MCF 10A (cell line): ENCODE measurements at regions not wholly inside any gene's neighbourhood (a gene's known extent, or its start where the extent isn't known, plus 50 kb on each side); places are given as distances from the start of the nearest gene placed in this dataset.
"Not testable (repeated sequence)": the region's sequence is repeated elsewhere in the genome, so short reads cannot be mapped to it uniquely, and the experiment has no call there.

Experiments
- BruUV-seq: library from RNA; stranded (reverse); fragments of 400-500 nt; replicated peaks from 2 replicates; lab custom pipeline; 2021; lab: Mats Ljungman, UMichigan
- CTCF ChIA-PET: fragments of 300-600 bp; sonication (Branson Sonifier 250); formaldehyde crosslinking; extraction: SDS; loops from one replicate; lab custom pipeline; 2021; ENCODE audit warnings: antibody characterized with exemption, inconsistent platforms; lab: Yijun Ruan, JAX
- POLR2A ChIA-PET: fragments of 300-600, 350-650 bp; sonication (Branson Sonifier 250); formaldehyde crosslinking; extraction: SDS; loops from one replicate; lab custom pipeline; 2020; ENCODE audit warnings: antibody characterized with exemption, inconsistent platforms; lab: Yijun Ruan, JAX
- DNase-seq: peaks from one replicate; pipeline ENCODE4 v3.0.0-alpha.2; 2018; ENCODE audit not compliant: unreplicated experiment
- H3K27ac Mint-ChIP-seq: one replicate; pipeline ENCODE4 v1.8.0; 2022; ENCODE audit warnings: mild to moderate bottlenecking, low read depth, mixed read lengths; ENCODE audit not compliant: unreplicated experiment
- H3K27me3 Mint-ChIP-seq: one replicate; pipeline ENCODE4 v1.8.0; 2022; ENCODE audit warnings: mixed read lengths; ENCODE audit not compliant: insufficient read depth, unreplicated experiment
- H3K36me3 Mint-ChIP-seq: one replicate; pipeline ENCODE4 v1.8.0; 2022; ENCODE audit warnings: mild to moderate bottlenecking, moderate library complexity, mixed read lengths; ENCODE audit not compliant: insufficient read depth, unreplicated experiment
- H3K4me1 Mint-ChIP-seq: one replicate; pipeline ENCODE4 v1.8.0; 2022; ENCODE audit warnings: mixed read lengths; ENCODE audit not compliant: insufficient read depth, unreplicated experiment
- H3K4me3 Mint-ChIP-seq: one replicate; pipeline ENCODE4 v1.8.0; 2022; ENCODE audit warnings: mild to moderate bottlenecking, moderate library complexity, mixed read lengths; ENCODE audit not compliant: unreplicated experiment
- H3K9me3 Mint-ChIP-seq: one replicate; pipeline ENCODE4 v1.8.0; 2022; ENCODE audit warnings: mixed read lengths; ENCODE audit not compliant: unreplicated experiment
- CTCF ChIP-seq: fragments of 200-600 bp; IDR thresholded peaks from one replicate; pipeline ENCODE4 v1.8.0; 2022; ENCODE audit warnings: antibody characterized with exemption, mild to moderate bottlenecking; ENCODE audit not compliant: unreplicated experiment
- intact Hi-C: fragments of 100-400 bp; cut with micrococcal nuclease; formaldehyde crosslinking; loops from 2 replicates; pipeline ENCODE4 v1.14.1; 2022

DNA sequence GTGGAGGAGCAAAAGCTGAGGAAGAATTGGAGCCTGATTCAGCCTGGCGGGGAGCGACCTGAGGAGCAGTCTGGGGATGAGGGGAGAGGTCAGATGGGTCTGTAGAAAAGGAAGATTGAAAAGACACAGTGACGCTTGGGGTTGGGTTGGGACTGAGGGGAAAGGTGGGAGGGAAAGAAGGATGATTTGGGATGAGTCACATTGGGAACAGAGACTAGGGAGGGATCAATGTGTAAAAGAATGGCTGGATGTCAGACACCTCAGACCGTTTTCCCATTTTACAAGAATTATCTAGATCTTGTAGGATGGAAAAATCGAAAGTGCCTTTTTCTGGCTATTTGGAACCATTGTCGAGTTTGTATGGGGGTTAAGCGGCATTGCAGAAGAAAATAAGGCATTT, 1076.5 kb downstream of the DNAJB9 start:
- intact Hi-C loops = no loop called here
- Mint-ChIP-seq H3K4me3 (peak overlapping the region; percentile 36), H3K27ac (no peak overlapping the region), H3K9me3 (no peaks in the 10 kb centered on the region), H3K4me1 (peaks cover 14% of the 10 kb centered on the region), H3K36me3 (no peaks in the 10 kb centered on the region), H3K27me3 (no peaks in the 10 kb centered on the region)
- ChIA-PET POLR2A (no interaction called here), CTCF (no interaction called here)
- DNase-seq = no peak
- BruUV-seq = no TSS peak
- TF ChIP-seq CTCF = no peak

DNA sequence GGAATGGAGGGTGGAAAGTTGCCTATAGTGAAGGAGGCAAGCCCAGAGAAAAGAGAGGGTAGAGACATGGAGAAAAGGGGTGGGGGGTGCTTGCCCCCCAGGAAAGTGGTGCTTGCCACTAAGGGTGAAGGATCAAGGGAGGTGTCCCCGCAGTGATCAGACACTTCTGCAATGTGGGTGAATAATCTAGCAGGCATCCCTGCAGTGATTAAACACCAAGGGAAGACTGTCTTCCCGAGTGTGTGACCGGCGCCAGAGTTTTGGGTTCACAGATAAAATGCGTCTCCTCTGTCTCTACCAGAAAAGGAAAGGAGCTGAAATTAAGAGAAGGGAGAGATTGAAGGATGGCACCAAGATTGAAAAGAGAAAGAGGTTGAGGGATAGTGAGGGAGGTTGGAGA, 1076.9 kb downstream of the DNAJB9 start:
- POLR2A ChIA-PET = not testable (repeated sequence)
- peaks cover 14% of the 10 kb centered on the region for H3K4me1 Mint-ChIP-seq

GRCh38 chr7:109647263-109647662, 1077.6 kb downstream of the DNAJB9 start:
- CTCF ChIA-PET = interaction anchor here (0.6 kb wide), 1 partner anchor 753 kb away, joined by 3 read pairs; no protein-coding TSS in a partner anchor
- H3K27me3 Mint-ChIP-seq, BruUV-seq, H3K27ac Mint-ChIP-seq, DNase-seq, H3K36me3 Mint-ChIP-seq, H3K9me3 Mint-ChIP-seq, intact Hi-C loops: not testable (repeated sequence)
- Mint-ChIP-seq H3K4me1 (peaks cover 14% of the 10 kb centered on the region), H3K4me3 (peak overlapping the region; percentile 36)
- POLR2A ChIA-PET = interaction anchor here (0.7 kb wide), 1 partner anchor 28 kb away, joined by 3 read pairs; no protein-coding TSS in a partner anchor

More for the DNA sequence above, 1076.9 kb downstream of the DNAJB9 start:
- H3K9me3 Mint-ChIP-seq, H3K27me3 Mint-ChIP-seq, H3K27ac Mint-ChIP-seq, CTCF ChIA-PET, intact Hi-C loops, H3K36me3 Mint-ChIP-seq, DNase-seq: not testable (repeated sequence)
- peak overlapping the region; percentile 36 for H3K4me3 Mint-ChIP-seq
- BruUV-seq = TSS peak; percentile 65

DNA sequence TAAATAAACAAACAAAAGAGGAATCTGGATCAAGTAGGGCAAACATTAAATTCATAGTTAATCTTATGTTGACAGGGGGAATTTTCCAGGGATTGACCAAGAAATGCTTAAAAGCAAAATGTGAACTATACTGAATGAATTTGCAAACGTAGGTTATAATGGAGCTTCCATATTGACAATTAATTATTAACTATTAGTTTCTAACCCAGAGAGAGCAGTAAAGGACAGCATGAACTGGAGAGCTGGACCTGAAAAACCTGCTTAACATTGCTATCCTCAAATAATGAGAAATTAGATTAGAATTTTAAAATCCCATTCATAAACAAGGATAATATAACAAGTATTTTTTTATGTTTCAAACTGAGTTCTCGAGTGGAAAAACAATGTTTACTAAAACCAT, 1089.6 kb downstream of the DNAJB9 start:
- ChIA-PET CTCF (no interaction called here), POLR2A (no interaction called here)
- Mint-ChIP-seq H3K9me3 (no peaks in the 10 kb centered on the region), H3K27me3 (no peaks in the 10 kb centered on the region), H3K4me1 (no peaks in the 10 kb centered on the region), H3K27ac (no peak overlapping the region), H3K4me3 (no peak overlapping the region), H3K36me3 (no peaks in the 10 kb centered on the region)
- BruUV-seq = no TSS peak
- intact Hi-C loops = no loop called here
- TF ChIP-seq CTCF = no peak
- DNase-seq = no peak

DNA sequence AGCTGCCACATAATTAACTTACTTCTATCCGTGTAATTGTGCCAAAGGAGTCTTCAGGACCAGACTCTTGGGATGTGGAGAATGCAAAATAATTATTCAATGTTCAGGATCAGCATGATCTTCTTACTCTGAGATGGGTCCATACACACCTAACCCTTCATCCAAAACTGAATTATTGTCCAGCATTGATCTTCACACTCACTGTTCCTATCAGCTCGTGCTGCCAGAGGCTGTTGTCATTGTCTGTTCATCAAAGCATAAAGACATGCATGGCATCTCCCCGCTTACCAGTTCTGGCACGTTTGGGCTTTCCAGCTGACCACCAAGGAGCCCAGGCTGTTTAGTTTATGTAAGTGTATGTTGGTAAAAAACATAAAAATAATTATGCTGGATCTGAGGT, 1090.7 kb downstream of the DNAJB9 start:
- intact Hi-C loops = no loop called here
- Mint-ChIP-seq H3K9me3 (no peaks in the 10 kb centered on the region), H3K27ac (no peak overlapping the region), H3K27me3 (no peaks in the 10 kb centered on the region), H3K4me1 (no peaks in the 10 kb centered on the region), H3K4me3 (no peak overlapping the region), H3K36me3 (no peaks in the 10 kb centered on the region)
- POLR2A ChIA-PET = no interaction called here
- no TSS peak for BruUV-seq
- CTCF ChIA-PET = interaction anchor here (0.6 kb wide), 1 partner anchor 445 kb away, joined by 3 read pairs; no protein-coding TSS in a partner anchor
- TF ChIP-seq CTCF = no peak
- DNase-seq = no peak
